ENCODE measurements at regions not wholly inside any gene's neighbourhood (a gene's known extent, or its start where the extent isn't known, plus 50 kb on each side); places are given as distances from the start of the nearest gene placed in this dataset.

DNA sequence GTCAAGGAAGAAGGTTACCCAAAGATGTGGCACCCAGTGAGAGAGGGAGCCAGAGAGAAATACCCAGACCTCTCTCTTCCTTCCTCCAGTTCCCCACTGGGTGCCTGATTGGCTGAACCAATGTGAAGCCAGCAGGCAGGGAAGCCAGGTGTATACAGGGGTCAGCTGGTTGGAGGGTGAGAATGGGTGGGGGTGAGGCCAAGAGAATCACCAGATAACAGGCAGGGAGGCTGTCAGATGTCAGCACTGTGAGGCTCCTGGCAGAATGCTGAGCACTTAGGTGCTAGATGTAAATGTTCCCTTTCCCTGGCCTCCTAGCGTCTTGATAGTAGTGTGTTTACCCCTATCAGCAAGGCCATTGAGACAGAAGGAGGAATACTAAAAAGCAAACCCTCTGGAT, 104.0 kb upstream of the MGAT5 start:
- TF ChIP-seq, protein P1, sequence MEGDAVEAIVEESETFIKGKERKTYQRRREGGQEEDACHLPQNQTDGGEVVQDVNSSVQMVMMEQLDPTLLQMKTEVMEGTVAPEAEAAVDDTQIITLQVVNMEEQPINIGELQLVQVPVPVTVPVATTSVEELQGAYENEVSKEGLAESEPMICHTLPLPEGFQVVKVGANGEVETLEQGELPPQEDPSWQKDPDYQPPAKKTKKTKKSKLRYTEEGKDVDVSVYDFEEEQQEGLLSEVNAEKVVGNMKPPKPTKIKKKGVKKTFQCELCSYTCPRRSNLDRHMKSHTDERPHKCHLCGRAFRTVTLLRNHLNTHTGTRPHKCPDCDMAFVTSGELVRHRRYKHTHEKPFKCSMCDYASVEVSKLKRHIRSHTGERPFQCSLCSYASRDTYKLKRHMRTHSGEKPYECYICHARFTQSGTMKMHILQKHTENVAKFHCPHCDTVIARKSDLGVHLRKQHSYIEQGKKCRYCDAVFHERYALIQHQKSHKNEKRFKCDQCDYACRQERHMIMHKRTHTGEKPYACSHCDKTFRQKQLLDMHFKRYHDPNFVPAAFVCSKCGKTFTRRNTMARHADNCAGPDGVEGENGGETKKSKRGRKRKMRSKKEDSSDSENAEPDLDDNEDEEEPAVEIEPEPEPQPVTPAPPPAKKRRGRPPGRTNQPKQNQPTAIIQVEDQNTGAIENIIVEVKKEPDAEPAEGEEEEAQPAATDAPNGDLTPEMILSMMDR (IDR thresholded peaks at IDR 0.05) = no peak
- TF ChIP-seq EZH2 (IDR thresholded peaks at IDR 0.05; ENCODE audit: borderline replicate concordance, insufficient read depth, low read depth, low read length, poor library complexity, severe bottlenecking) = no peak
